GM23338 (cell line): ENCODE measurements at regions not wholly inside any gene's neighbourhood (a gene's known extent, or its start where the extent isn't known, plus 50 kb on each side); places are given as distances from the start of the nearest gene placed in this dataset.

Experiments used
- CREB1 ChIP-seq: fragments of 250-450 bp; sonication (Bioruptor Pico); IDR thresholded peaks from 2 replicates; pipeline ENCODE4 v1.5.0; 2020; ENCODE audit warnings: low read depth, mild to moderate bottlenecking, moderate library complexity
- EZH2 ChIP-seq: fragments of 200-600 bp; sonication (generic); IDR thresholded peaks from one replicate; pipeline ENCODE4 v1.8.0; 2017; ENCODE audit warnings: antibody characterized with exemption, mild to moderate bottlenecking, low read depth; ENCODE audit not compliant: unreplicated experiment
- EZH2phosphoT487 ChIP-seq: fragments of 200-600 bp; sonication (generic); IDR thresholded peaks from one replicate; pipeline ENCODE4 v1.8.1; 2018; ENCODE audit warnings: antibody characterized with exemption; ENCODE audit not compliant: unreplicated experiment
- JUNB ChIP-seq: IDR thresholded peaks from one replicate; pipeline ENCODE4 v1.6.1; 2016; ENCODE audit warnings: antibody characterized with exemption; ENCODE audit not compliant: unreplicated experiment
- POLR2AphosphoS5 ChIP-seq: IDR thresholded peaks from 2 replicates; pipeline ENCODE4 v1.6.1; 2016; ENCODE audit warnings: antibody characterized with exemption, low read depth
- STAT1 ChIP-seq: IDR thresholded peaks from one replicate; pipeline ENCODE4 v1.6.1; 2016; ENCODE audit warnings: antibody characterized with exemption; ENCODE audit not compliant: unreplicated experiment
- ZNF114 ChIP-seq: fragments of 250-450 bp; sonication (Bioruptor Pico); IDR thresholded peaks from 2 replicates; pipeline ENCODE4 v1.5.0; 2020; ENCODE audit warnings: mild to moderate bottlenecking, moderate library complexity
- TF ChIP-seq, protein P1 (sequence below), 2 experiments: fragments of 200-600 bp in 1 of 2; sonication (generic) in 1 of 2; conservative IDR thresholded peaks; 2 replicates each; pipeline versions ENCODE4 v1.5.1 to v1.6.1; 2016 to 2017; ENCODE audit warnings: antibody characterized with exemption in 2 of 2, low read depth in 2 of 2, mild to moderate bottlenecking in 2 of 2, moderate library complexity in 1 of 2
- TF ChIP-seq, protein P2 (sequence below): IDR thresholded peaks from 2 replicates; pipeline ENCODE4 v1.6.1; 2016; ENCODE audit warnings: antibody characterized with exemption
- TF ChIP-seq, protein P3 (sequence below): IDR thresholded peaks from one replicate; pipeline ENCODE4 v1.6.1; 2018; ENCODE audit warnings: antibody characterized with exemption; ENCODE audit not compliant: unreplicated experiment

DNA sequence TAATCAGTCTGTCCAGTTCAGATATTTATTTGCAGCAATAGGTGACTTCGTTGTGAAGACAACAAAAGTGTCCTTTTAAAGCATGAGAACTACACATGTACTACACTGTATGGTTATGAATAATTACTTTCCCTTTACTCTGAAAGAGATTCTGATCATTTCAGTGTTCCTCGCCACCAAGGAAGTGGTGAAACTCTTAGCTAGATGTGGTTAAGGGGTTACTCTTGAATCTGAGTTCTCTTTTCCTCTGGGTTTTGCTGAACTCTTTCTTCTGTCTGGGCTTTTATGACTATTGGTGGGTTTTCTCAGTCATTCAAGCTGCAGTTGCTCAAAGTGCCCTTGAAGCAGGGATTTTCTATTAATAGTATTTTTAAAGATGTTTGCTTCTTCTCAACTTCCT is 127.9 kb upstream of the SEM1 start:
- TF ChIP-seq, protein P1, sequence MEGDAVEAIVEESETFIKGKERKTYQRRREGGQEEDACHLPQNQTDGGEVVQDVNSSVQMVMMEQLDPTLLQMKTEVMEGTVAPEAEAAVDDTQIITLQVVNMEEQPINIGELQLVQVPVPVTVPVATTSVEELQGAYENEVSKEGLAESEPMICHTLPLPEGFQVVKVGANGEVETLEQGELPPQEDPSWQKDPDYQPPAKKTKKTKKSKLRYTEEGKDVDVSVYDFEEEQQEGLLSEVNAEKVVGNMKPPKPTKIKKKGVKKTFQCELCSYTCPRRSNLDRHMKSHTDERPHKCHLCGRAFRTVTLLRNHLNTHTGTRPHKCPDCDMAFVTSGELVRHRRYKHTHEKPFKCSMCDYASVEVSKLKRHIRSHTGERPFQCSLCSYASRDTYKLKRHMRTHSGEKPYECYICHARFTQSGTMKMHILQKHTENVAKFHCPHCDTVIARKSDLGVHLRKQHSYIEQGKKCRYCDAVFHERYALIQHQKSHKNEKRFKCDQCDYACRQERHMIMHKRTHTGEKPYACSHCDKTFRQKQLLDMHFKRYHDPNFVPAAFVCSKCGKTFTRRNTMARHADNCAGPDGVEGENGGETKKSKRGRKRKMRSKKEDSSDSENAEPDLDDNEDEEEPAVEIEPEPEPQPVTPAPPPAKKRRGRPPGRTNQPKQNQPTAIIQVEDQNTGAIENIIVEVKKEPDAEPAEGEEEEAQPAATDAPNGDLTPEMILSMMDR (conservative IDR thresholded peaks at IDR 0.05; ENCODE audit: low read depth in 2 of 2) = no peak
- TF ChIP-seq CREB1 = no peak
- TF ChIP-seq, protein P2, sequence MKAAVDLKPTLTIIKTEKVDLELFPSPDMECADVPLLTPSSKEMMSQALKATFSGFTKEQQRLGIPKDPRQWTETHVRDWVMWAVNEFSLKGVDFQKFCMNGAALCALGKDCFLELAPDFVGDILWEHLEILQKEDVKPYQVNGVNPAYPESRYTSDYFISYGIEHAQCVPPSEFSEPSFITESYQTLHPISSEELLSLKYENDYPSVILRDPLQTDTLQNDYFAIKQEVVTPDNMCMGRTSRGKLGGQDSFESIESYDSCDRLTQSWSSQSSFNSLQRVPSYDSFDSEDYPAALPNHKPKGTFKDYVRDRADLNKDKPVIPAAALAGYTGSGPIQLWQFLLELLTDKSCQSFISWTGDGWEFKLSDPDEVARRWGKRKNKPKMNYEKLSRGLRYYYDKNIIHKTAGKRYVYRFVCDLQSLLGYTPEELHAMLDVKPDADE = no peak
- TF ChIP-seq EZH2 = no peak
- TF ChIP-seq JUNB = no peak
- TF ChIP-seq POLR2AphosphoS5 = no peak
- TF ChIP-seq, protein P3, sequence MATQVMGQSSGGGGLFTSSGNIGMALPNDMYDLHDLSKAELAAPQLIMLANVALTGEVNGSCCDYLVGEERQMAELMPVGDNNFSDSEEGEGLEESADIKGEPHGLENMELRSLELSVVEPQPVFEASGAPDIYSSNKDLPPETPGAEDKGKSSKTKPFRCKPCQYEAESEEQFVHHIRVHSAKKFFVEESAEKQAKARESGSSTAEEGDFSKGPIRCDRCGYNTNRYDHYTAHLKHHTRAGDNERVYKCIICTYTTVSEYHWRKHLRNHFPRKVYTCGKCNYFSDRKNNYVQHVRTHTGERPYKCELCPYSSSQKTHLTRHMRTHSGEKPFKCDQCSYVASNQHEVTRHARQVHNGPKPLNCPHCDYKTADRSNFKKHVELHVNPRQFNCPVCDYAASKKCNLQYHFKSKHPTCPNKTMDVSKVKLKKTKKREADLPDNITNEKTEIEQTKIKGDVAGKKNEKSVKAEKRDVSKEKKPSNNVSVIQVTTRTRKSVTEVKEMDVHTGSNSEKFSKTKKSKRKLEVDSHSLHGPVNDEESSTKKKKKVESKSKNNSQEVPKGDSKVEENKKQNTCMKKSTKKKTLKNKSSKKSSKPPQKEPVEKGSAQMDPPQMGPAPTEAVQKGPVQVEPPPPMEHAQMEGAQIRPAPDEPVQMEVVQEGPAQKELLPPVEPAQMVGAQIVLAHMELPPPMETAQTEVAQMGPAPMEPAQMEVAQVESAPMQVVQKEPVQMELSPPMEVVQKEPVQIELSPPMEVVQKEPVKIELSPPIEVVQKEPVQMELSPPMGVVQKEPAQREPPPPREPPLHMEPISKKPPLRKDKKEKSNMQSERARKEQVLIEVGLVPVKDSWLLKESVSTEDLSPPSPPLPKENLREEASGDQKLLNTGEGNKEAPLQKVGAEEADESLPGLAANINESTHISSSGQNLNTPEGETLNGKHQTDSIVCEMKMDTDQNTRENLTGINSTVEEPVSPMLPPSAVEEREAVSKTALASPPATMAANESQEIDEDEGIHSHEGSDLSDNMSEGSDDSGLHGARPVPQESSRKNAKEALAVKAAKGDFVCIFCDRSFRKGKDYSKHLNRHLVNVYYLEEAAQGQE = no peak
- TF ChIP-seq EZH2phosphoT487 = no peak
- TF ChIP-seq STAT1 = no peak
- TF ChIP-seq ZNF114 (CRISPR knock-in tag) = no peak
